ENCODE measurements at regions not wholly inside any gene's neighbourhood (a gene's known extent, or its start where the extent isn't known, plus 50 kb on each side); places are given as distances from the start of the nearest gene placed in this dataset.

DNA sequence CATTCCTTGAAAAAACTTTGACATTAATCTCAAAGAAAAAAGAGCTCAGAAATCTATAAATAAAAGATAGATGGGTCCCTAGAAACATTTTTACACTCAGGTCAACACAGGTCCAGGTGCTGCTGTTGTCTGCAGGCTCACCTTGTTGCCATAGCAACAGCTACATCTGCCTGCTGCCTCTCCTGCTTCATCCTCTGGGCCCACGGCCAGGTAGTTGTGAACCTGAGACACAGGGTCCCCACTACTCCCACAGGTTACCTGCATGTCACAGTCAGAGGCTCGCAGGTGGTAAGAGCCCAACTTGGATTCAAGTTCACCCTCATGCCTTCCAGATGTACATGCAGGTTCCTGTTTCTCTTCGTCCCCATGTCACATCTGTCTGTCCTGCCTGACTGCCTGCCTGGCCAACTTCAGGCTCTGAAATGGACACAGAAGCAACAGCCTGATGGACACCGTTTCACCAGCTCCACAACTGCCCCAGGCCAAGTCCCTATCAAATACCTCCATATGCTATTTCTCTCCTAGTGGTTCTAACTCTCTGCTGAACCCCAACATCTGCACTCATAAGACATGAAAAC, 88.3 kb upstream of the SALL3 start:
- TF ChIP-seq NFE2 (CRISPR knock-in tag; IDR thresholded peaks at IDR 0.05) (no peak), ZNF136 (CRISPR knock-in tag; IDR thresholded peaks at IDR 0.05; ENCODE audit: low read depth) (no peak)

Measured in HepG2 (cell line).